SK-N-SH (cell line): ENCODE measurements at regions not wholly inside any gene's neighbourhood (a gene's known extent, or its start where the extent isn't known, plus 50 kb on each side); places are given as distances from the start of the nearest gene placed in this dataset.

ENCODE experiments used
- CTCF ChIA-PET: fragments of 300-600, 350-600 bp; formaldehyde crosslinking; extraction: SDS; loops from one replicate; lab custom pipeline; 2021; lab: Yijun Ruan, JAX
- POLR2A ChIA-PET: fragments of 350-600 bp; sonication (Branson Sonifier 250); formaldehyde crosslinking; extraction: SDS; loops from one replicate; lab custom pipeline; 2020; ENCODE audit warnings: antibody characterized with exemption, inconsistent platforms; lab: Yijun Ruan, JAX
- DNase-seq: peaks from one replicate; pipeline ENCODE4 v3.0.0; 2012
- H2AFZ ChIP-seq: fragments of 200-600 bp; sonication (generic); 2 replicates; pipeline ENCODE4 v1.8.1; 2016; ENCODE audit warnings: antibody characterized with exemption, mild to moderate bottlenecking, low read depth
- H3F3A ChIP-seq: fragments of 200-600 bp; sonication (generic); replicated peaks from 2 replicates; pipeline ENCODE3; 2016; ENCODE audit warnings: antibody characterized with exemption, mild to moderate bottlenecking; ENCODE audit not compliant: insufficient read depth
- H3K27ac ChIP-seq, 2 experiments: fragments of 200-500 bp in 1 of 2; fragments of 200-600 bp in 1 of 2; sonication (Bioruptor generic) in 1 of 2; sonication (generic), shearing (Covaris generic) in 1 of 2; 2 replicates each; pipeline versions ENCODE4 v1.5.1 to v1.6.1; 2014 to 2016; ENCODE audit warnings: low read depth in 2 of 2, inconsistent platforms in 1 of 2, low read length in 1 of 2, mild to moderate bottlenecking in 1 of 2, mixed read lengths in 1 of 2
- H3K27me3 ChIP-seq: fragments of 200-600 bp; sonication (generic), shearing (Covaris generic); 2 replicates; pipeline ENCODE4 v1.6.1; 2016; ENCODE audit warnings: mixed run types; ENCODE audit not compliant: insufficient read depth
- H3K36me3 ChIP-seq, 2 experiments: fragments of 200-500 bp in 1 of 2; fragments of 200-600 bp in 1 of 2; sonication (Bioruptor generic) in 1 of 2; sonication (generic) in 1 of 2; replicated peaks in 1 of 2; 2 replicates each; pipeline versions ENCODE3 to v1.5.1; 2014 to 2016; ENCODE audit warnings: low read length in 1 of 2, mild to moderate bottlenecking in 1 of 2; ENCODE audit not compliant: insufficient read depth in 2 of 2, control insufficient read depth in 1 of 2
- H3K4me1 ChIP-seq, 2 experiments: fragments of 200-500 bp in 1 of 2; fragments of 200-600 bp in 1 of 2; sonication (Bioruptor generic) in 1 of 2; sonication (generic), shearing (Covaris generic) in 1 of 2; 2 replicates each; pipeline versions ENCODE4 v1.5.1 to v1.6.1; 2014 to 2016; ENCODE audit warnings: low read depth in 1 of 2, low read length in 1 of 2, mixed run types in 1 of 2; ENCODE audit not compliant: insufficient read depth in 2 of 2, control insufficient read depth in 1 of 2
- H3K4me2 ChIP-seq: fragments of 200-600 bp; sonication (generic), shearing (Covaris generic); 2 replicates; pipeline ENCODE4 v1.6.1; 2017; ENCODE audit warnings: mixed run types
- H3K4me3 ChIP-seq, 2 experiments: fragments of 200-500 bp in 1 of 2; fragments of 200-600 bp in 1 of 2; sonication (Bioruptor generic) in 1 of 2; sonication (generic), shearing (Covaris generic) in 1 of 2; 2 replicates each; pipeline versions ENCODE4 v1.5.1 to v1.8.1; 2014 to 2016; ENCODE audit warnings: low read depth in 2 of 2, inconsistent platforms in 1 of 2, low read length in 1 of 2, mild to moderate bottlenecking in 1 of 2, mixed read lengths in 1 of 2, moderate library complexity in 1 of 2
- H3K79me2 ChIP-seq: fragments of 200-600 bp; sonication (generic); 2 replicates; pipeline ENCODE4 v1.8.1; 2017; ENCODE audit warnings: mild to moderate bottlenecking; ENCODE audit not compliant: insufficient read depth
- H3K9ac ChIP-seq: fragments of 200-600 bp; sonication (generic); 2 replicates; pipeline ENCODE4 v1.6.1; 2017; ENCODE audit warnings: mixed run types
- H3K9me2 ChIP-seq: fragments of 200-600 bp; sonication (generic); 2 replicates; pipeline ENCODE4 v1.6.1; 2017; ENCODE audit warnings: mixed run types
- H3K9me3 ChIP-seq: fragments of 200-600 bp; sonication (generic); 2 replicates; pipeline ENCODE4 v1.6.1; 2017; ENCODE audit warnings: mixed run types, mild to moderate bottlenecking, moderate library complexity
- H4K20me1 ChIP-seq: fragments of 200-600 bp; sonication (generic); 2 replicates; pipeline ENCODE4 v1.6.1; 2017; ENCODE audit warnings: mild to moderate bottlenecking, mixed run types; ENCODE audit not compliant: insufficient read depth
- ELF1 ChIP-seq: IDR thresholded peaks from 2 replicates; pipeline ENCODE4 v1.4.0; 2012
- EP300 ChIP-seq, 2 experiments: IDR thresholded peaks; 2 replicates each; pipeline versions ENCODE4 v1.4.0 to v1.6.1; 2012; ENCODE audit warnings: borderline replicate concordance in 1 of 2, low read depth in 1 of 2, low read length in 1 of 2
- FOSL2 ChIP-seq: IDR thresholded peaks from 2 replicates; pipeline ENCODE4 v1.4.0; 2012; ENCODE audit warnings: low read depth, mild to moderate bottlenecking, moderate library complexity, borderline replicate concordance
- FOXM1 ChIP-seq: IDR thresholded peaks from 2 replicates; pipeline ENCODE4 v1.4.0; 2012; ENCODE audit warnings: low read depth, mild to moderate bottlenecking
- GABPA ChIP-seq: IDR thresholded peaks from 2 replicates; pipeline ENCODE4 v1.4.0; 2012; ENCODE audit warnings: low read depth, mild to moderate bottlenecking
- GATA2 ChIP-seq: sonication (generic); formaldehyde crosslinking; IDR thresholded peaks from 2 replicates; pipeline ENCODE4 v1.5.0; 2020; ENCODE audit warnings: mild to moderate bottlenecking, missing genetic modification reagents
- NFIC ChIP-seq: IDR thresholded peaks from 2 replicates; pipeline ENCODE4 v1.4.0; 2012; ENCODE audit warnings: borderline replicate concordance
- SIN3A ChIP-seq: IDR thresholded peaks from 2 replicates; pipeline ENCODE4 v1.6.1; 2012; ENCODE audit warnings: low read depth, mild to moderate bottlenecking, low read length, moderate library complexity, borderline replicate concordance
- SMC3 ChIP-seq: IDR thresholded peaks from 2 replicates; pipeline ENCODE4 v1.6.1; 2012; ENCODE audit warnings: low read depth, low read length, improper control_type of control experiment
- TCF12 ChIP-seq: IDR thresholded peaks from 2 replicates; pipeline ENCODE4 v1.4.0; 2012
- TEAD4 ChIP-seq: IDR thresholded peaks from 2 replicates; pipeline ENCODE4 v1.4.0; 2012; ENCODE audit warnings: mild to moderate bottlenecking, borderline replicate concordance; ENCODE audit not compliant: insufficient read depth
- YY1 ChIP-seq: IDR thresholded peaks from 2 replicates; pipeline ENCODE4 v1.4.0; 2012; ENCODE audit warnings: low read depth, mild to moderate bottlenecking
- WGBS: methylation state at CpG from one replicate; pipeline ENCODE4 v1.1.6; 2017; ENCODE audit warnings: low lambda C conversion rate; 5-methylcytosine and 5-hydroxymethylcytosine counted together
- TF ChIP-seq, protein P1 (sequence below): IDR thresholded peaks from 2 replicates; pipeline ENCODE4 v1.4.0; 2012; ENCODE audit warnings: low read depth
- TF ChIP-seq, protein P2 (sequence below): fragments of 200-600 bp; sonication (generic); IDR thresholded peaks from 2 replicates; pipeline ENCODE4 v1.6.1; 2017; ENCODE audit warnings: antibody characterized with exemption, mild to moderate bottlenecking, moderate library complexity
- TF ChIP-seq, protein P3 (sequence below): IDR thresholded peaks from 2 replicates; pipeline ENCODE4 v1.4.0; 2012; ENCODE audit warnings: low read depth, borderline replicate concordance
- TF ChIP-seq, protein P4 (sequence below): fragments of 150-350 bp; IDR thresholded peaks from 2 replicates; pipeline ENCODE4 v1.6.1; 2017; ENCODE audit warnings: antibody characterized with exemption, low read length, low read depth, borderline replicate concordance
- TF ChIP-seq, protein P5 (sequence below): fragments of 150-350 bp; IDR thresholded peaks from 2 replicates; pipeline ENCODE4 v1.6.1; 2016; ENCODE audit warnings: mild to moderate bottlenecking, low read depth, low read length

DNA sequence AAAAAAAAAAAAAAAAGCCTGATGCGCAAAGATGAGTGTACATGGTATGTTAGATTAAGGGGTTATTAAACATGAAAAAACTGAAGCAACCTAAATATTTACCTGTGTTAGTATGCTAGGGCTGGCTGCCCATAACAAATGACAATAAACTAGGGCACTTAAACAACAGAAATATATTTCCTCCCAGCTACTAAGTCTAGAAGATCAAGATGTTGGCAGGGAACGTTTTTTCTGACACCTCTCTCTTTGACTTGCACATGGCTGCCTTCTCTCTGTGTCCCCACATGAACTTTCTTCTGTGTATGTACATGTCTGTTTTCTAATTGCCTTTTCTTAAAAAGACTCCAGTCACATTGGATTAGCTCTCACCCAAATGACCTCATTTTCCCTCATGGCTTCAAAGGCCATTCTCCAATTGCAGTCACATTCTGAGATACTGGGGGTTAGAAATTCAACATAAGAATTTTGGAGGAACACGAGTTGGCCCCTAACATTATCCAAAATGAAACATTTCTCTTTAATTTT is 694.5 kb downstream of the CDH9 start:
- H3K36me3 ChIP-seq: no peaks in the 10 kb centered on the region
- CTCF ChIA-PET: no interaction called here
- TF ChIP-seq, protein P1, sequence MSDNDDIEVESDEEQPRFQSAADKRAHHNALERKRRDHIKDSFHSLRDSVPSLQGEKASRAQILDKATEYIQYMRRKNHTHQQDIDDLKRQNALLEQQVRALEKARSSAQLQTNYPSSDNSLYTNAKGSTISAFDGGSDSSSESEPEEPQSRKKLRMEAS: no peak
- TF ChIP-seq GABPA (no peak), ELF1 (no peak), GATA2 (CRISPR knock-in tag) (no peak), FOXM1 (no peak), TCF12 (no peak), EP300 (IDR thresholded peaks at IDR 0.05; ENCODE audit: borderline replicate concordance in 1 of 2, low read depth in 1 of 2, low read length in 1 of 2) (no peak), SMC3 (no peak), NFIC (no peak), FOSL2 (no peak), SIN3A (no peak), YY1 (no peak), TEAD4 (no peak)
- TF ChIP-seq, protein P2, sequence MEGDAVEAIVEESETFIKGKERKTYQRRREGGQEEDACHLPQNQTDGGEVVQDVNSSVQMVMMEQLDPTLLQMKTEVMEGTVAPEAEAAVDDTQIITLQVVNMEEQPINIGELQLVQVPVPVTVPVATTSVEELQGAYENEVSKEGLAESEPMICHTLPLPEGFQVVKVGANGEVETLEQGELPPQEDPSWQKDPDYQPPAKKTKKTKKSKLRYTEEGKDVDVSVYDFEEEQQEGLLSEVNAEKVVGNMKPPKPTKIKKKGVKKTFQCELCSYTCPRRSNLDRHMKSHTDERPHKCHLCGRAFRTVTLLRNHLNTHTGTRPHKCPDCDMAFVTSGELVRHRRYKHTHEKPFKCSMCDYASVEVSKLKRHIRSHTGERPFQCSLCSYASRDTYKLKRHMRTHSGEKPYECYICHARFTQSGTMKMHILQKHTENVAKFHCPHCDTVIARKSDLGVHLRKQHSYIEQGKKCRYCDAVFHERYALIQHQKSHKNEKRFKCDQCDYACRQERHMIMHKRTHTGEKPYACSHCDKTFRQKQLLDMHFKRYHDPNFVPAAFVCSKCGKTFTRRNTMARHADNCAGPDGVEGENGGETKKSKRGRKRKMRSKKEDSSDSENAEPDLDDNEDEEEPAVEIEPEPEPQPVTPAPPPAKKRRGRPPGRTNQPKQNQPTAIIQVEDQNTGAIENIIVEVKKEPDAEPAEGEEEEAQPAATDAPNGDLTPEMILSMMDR: no peak
- TF ChIP-seq, protein P3, sequence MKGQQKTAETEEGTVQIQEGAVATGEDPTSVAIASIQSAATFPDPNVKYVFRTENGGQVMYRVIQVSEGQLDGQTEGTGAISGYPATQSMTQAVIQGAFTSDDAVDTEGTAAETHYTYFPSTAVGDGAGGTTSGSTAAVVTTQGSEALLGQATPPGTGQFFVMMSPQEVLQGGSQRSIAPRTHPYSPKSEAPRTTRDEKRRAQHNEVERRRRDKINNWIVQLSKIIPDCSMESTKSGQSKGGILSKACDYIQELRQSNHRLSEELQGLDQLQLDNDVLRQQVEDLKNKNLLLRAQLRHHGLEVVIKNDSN: no peak
- TF ChIP-seq, protein P4, sequence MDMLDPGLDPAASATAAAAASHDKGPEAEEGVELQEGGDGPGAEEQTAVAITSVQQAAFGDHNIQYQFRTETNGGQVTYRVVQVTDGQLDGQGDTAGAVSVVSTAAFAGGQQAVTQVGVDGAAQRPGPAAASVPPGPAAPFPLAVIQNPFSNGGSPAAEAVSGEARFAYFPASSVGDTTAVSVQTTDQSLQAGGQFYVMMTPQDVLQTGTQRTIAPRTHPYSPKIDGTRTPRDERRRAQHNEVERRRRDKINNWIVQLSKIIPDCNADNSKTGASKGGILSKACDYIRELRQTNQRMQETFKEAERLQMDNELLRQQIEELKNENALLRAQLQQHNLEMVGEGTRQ: no peak
- TF ChIP-seq, protein P5, sequence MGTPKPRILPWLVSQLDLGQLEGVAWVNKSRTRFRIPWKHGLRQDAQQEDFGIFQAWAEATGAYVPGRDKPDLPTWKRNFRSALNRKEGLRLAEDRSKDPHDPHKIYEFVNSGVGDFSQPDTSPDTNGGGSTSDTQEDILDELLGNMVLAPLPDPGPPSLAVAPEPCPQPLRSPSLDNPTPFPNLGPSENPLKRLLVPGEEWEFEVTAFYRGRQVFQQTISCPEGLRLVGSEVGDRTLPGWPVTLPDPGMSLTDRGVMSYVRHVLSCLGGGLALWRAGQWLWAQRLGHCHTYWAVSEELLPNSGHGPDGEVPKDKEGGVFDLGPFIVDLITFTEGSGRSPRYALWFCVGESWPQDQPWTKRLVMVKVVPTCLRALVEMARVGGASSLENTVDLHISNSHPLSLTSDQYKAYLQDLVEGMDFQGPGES: no peak
- POLR2A ChIA-PET: no interaction called here
- H3K27me3 ChIP-seq: no peaks in the 10 kb centered on the region
- no peak for DNase-seq
- H3F3A ChIP-seq: no peaks in the 10 kb centered on the region
- H3K9me3 ChIP-seq: no peaks in the 10 kb centered on the region
- no peak overlapping the region for H3K4me3 ChIP-seq
- 32% methylated on average over 3 of the region's 3 CpGs for WGBS
- no peak overlapping the region for H3K27ac ChIP-seq
- H3K9me2 ChIP-seq: no peaks in the 10 kb centered on the region
- H3K9ac ChIP-seq: no peak overlapping the region
- H3K4me1 ChIP-seq: no peaks in the 10 kb centered on the region
- H3K4me2 ChIP-seq: no peak overlapping the region
- H4K20me1 ChIP-seq: no peaks in the 10 kb centered on the region
- no peak overlapping the region for H2AFZ ChIP-seq
- no peaks in the 10 kb centered on the region for H3K79me2 ChIP-seq
